HG03439 (cell line): ENCODE measurements at regions not wholly inside any gene's neighbourhood (a gene's known extent, or its start where the extent isn't known, plus 50 kb on each side); places are given as distances from the start of the nearest gene placed in this dataset.

ENCODE experiments used
- ATAC-seq: cut with Tn5 transposase; IDR thresholded peaks from one replicate; pipeline ENCODE4 v1.9.1; 2021; ENCODE audit warnings: mild to moderate bottlenecking, moderate library complexity; ENCODE audit not compliant: unreplicated experiment

DNA sequence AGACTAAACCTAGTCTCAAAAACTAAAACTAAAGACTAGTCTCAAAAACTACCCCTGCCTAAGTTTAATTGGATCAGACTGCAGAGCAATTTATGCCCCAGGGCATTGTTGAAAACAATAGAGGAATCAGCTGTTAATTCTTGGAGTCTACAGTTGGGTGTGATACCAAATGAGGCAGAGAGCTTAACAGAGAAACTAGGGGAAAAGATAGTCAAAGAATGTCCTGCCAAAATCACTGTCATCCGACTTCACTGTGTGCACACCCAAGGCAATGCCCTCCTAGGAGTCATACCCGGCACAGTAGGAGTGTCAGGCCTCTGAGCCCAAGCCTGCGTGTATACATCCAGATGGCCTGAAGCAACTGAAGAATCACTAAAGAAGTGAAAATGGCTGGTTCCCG is 90.5 kb upstream of the TOMM7 start:
- no peak for ATAC-seq

DNA sequence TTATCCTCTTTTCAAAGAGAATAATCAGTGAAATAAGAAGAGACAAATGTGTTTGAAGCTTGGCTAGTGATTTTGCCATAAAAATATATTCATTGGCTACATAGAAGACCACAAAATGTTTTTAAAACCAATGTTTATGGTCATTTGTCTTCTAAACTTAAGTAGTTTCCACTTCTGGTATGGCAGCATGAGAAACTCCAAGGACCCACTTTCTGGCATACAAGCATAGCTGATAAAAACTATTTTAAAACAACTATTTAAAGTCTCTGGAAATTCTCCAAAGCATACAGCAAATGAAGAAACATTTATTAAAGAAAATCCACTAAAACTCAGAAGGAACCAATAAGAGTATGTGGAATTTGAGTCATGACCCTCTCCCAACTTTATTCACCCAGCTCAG is 89.2 kb upstream of the TOMM7 start:
- ATAC-seq: no peak

DNA sequence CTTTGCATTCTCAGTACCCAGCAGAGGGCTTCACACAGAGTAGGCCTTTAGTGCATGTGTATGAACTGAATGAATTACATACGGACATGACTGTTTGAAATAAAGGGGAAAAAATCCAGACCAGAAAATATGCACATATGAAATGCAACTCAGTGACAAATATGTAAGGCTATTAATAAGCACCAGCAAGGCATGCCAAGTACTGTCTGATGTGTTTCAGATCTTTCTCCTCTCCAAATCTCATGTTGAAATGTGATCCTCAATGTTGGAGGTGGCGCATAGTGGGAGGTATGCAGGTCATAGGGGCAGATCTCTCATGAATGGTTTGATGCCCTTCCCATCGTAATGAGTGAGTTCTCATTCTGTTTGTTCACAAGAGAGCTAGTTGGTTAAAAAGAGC is 87.3 kb upstream of the TOMM7 start:
- ATAC-seq: no peak

- ATAC-seq: no peak
These were observed 85.2 kb upstream of the TOMM7 start for GRCh38 chr7:22907805-22908204.

DNA sequence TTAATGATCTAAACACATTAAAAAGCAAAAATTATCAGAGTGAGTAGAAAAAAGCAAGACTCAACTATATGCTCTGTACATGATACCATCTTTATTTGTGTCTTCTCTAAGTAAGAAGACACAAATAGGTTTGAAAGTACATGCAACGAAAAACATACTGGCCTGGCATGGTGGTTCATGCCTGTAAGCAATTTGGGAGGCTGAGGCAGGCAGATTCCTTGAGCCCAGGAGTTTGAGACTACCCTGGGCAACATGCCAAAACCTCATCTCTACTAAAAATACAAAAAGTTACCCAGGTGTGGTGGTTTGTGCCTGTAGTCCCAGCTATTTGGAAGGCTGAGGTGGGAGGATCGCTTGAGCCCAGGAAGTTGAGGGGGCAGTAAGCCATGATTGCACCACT is 78.1 kb upstream of the TOMM7 start:
- no peak for ATAC-seq

DNA sequence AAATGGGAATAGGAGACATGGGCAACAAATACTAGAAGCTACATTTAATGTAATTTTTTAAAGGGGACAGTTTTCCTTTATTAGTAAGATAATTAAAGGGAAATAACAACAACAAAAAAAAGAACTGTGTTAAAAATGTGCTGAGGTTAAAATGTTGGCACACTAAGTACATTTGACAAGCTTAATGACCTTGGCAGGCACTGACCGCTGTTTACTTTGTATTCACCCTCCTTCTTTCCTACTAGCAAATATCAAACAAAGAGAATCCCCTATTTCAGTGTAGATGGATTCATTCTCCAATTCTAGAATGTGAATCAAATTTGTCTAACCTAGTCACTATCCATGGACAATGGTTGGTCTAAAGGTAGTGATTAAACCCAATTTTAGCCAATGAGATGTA is 77.5 kb upstream of the TOMM7 start:
- ATAC-seq: no peak

GRCh38 chr7:22896917-22897316 is 74.3 kb upstream of the TOMM7 start:
- ATAC-seq: no peak

- ATAC-seq: no peak
These were observed 73.1 kb upstream of the TOMM7 start for GRCh38 chr7:22895828-22896165.

DNA sequence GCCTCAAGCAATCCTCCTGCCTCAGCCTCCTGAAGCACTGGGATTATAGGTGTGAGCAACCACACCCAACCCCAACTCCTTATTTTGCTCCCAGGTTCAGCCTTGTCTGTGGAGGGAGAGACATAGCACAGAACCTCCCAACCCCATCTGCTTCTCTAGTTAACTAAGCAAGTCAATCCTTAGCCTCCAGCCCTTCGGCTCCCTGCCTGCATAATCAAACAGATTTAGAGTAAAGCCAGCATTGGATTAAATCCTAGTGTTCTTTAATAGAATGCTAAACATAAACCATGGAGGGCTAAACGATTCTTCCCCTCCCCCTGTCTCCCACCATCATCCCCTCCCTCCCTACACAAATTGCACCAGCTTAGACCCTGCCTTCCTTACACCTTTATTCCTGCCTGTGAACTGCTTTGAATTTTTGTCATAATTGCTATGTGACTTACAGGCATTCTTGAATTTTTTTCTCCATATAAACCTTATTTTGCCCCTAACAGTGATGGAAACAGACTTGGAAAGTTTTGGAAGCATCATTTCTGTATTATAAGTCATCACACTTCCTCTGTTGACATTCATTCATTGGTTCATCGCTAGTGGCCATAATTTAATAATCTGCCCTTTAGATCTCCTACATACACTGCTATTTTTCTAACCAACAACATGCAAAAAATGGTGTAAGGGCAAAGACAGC is 72.6 kb upstream of the TOMM7 start:
- no peak for ATAC-seq

DNA sequence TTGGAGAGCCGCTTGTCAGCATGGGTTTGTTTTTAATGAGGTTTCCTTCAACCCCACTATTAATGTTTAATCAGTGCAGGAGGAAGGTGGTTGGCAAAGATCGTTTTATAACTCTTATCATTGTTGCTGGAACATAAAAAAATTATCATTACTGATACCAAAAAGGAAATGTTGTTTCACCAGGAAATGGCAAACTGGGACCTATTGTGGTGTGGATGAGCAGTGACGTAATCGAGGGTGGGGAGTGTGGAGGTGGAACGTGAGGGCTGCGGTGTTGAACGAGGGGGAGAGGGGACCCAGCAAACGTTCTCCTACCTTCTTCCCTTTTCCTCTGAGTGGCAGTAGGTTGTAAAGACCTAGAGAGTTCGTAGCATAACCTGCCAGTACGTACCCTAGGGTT is 71.9 kb upstream of the TOMM7 start:
- no peak for ATAC-seq

- ATAC-seq: no peak
These were observed 68.1 kb upstream of the TOMM7 start for GRCh38 chr7:22890773-22891172.

GRCh38 chr7:22885797-22886261 is 63.2 kb upstream of the TOMM7 start:
- peak; percentile 84 for ATAC-seq

DNA sequence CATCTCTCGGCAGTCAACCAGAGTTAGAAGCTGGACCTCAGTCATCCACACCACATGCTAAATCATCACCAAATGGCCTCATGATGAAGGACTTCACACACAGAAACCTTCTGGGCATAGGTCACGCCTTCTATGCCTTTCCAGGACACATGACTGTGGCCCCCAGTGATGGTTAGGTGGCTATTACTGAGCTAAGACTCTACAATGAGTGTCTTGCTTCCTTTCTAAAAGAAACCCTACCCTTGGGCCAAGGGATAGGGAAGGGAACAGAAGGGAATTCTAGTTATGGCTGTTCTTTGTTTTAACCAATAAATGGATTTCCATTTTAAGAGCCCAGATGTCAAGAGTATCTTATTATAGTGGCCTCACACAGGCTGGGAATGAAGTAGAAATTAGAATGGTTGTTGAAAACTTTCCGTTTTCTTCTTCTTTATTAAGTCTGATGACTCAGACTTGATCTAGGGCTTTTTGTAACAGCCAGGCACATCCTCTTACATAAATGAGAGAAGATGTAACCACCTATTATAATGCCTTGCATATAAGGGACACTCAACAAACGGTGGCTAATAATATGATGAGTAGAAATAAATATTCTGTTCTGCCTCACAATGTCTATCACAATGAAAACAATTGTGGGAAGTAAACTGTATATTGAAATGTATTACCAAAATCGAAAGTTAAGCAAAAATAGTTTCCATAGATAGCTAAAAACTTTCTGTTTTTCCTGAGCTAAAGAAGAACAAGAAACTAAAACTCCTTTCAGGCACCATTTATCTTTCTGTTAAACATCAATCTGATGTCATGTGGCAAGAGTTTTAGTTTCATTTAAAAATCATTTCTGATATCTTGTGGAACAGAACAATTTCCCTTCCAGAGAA is 62.5 kb upstream of the TOMM7 start:
- ATAC-seq: peak; percentile 48

DNA sequence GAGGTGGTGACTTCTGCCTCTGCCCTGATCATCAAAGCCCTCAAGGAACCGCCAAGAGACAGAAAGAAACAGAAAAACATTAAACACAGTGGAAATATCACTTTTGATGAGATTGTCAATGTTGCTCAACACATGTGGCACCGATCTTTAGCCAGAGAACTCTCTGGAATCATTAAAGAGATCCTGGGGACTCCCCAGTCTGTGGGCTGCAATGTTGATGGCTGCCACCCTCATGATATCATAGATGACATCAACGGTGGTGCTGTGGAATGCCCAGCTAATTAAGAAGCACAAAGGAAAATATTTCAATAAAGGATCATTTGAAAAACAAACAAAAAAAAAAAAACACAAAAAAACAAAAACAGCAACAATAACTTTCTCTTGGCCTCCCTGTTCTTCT is 59.5 kb upstream of the TOMM7 start:
- no peak for ATAC-seq

DNA sequence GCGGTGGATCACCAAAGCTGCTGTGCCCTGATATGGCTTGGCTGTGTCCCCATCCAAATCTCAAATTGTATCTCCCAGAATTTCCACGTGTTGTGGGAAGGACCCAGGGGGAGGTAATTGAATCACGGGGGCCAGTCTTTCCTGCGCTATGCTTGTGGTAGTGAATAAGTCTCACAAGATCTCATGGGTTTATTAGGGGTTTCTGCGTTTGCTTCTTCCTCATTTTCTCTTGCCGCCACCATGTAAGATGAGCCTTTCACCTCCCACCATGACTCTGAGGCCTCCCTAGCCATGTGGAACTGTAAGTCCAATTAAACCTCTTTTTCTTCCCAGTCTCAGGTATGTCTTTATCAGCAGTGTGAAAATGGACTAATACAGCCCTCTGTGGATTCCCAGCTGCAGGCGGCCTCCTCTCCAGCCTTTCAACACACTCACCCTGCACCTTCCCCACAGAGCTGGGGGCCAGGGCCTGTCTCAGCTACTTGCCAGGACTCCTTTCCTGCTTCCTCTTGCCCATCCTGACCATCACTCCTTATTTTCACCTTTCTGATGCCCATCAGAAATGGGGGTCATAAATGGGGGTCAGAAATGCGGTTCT is 57.2 kb upstream of the TOMM7 start:
- ATAC-seq: no peak

GRCh38 chr7:22879280-22879679 is 56.6 kb upstream of the TOMM7 start:
- no peak for ATAC-seq

- no peak for ATAC-seq
These were observed 54.5 kb upstream of the TOMM7 start for GRCh38 chr7:22876986-22877729.

DNA sequence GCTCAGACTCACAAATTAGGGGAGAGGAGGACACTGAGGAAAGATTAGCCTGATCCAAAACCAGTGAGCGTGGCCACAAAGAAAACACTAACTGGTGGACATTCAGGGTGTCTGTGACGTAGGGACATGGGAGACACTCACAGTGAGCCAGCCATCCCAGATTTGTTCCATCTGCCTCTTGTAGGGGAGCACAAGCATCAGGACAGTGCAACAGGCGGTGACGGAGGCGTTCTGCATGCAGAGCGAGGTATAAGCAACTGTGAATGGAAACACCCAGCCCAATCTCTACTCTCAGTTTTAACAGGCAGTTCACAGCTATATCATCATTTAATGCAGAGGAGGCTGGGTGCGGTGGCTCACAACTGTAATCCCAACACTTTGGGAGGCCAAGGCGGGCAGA is 52.8 kb upstream of the TOMM7 start:
- no peak for ATAC-seq

GRCh38 chr7:22874904-22875303 is 52.3 kb upstream of the TOMM7 start:
- ATAC-seq: no peak
